Stimulated activated CD4-positive, alpha-beta T cell treated with anti-CD3 and anti-CD28 coated beads, Interleukin-15, amount 100 ng/mL, for 24 hours (primary cell): ENCODE measurements at regions not wholly inside any gene's neighbourhood (a gene's known extent, or its start where the extent isn't known, plus 50 kb on each side); places are given as distances from the start of the nearest gene placed in this dataset.
"Not testable (repeated sequence)": the region's sequence is repeated elsewhere in the genome, so short reads cannot be mapped to it uniquely, and the experiment has no call there.

Experiments used
- DNase-seq: peaks from one replicate; pipeline ENCODE4 v3.0.0-alpha.2; 2020

GRCh38 chr5:57394421-57395210, 88.0 kb downstream of the ACTBL2 start:
- DNase-seq: no peak

GRCh38 chr5:57386958-57387357, 95.7 kb downstream of the ACTBL2 start:
- DNase-seq: no peak

GRCh38 chr5:57383093-57383861, 99.3 kb downstream of the ACTBL2 start:
- DNase-seq: peak; percentile 71

- DNase-seq: peak; percentile 3
Observed at GRCh38 chr5:57382655-57383054, 100.0 kb downstream of the ACTBL2 start.

- no peak for DNase-seq
Observed at GRCh38 chr5:57370376-57370775, 112.2 kb downstream of the ACTBL2 start.

- DNase-seq: no peak
Observed at GRCh38 chr5:57368010-57368409, 114.6 kb downstream of the ACTBL2 start.

GRCh38 chr5:57366744-57367143, 115.9 kb downstream of the ACTBL2 start:
- DNase-seq: no peak

- DNase-seq: no peak
Observed at GRCh38 chr5:57362951-57363350, 119.7 kb downstream of the ACTBL2 start.

GRCh38 chr5:57360871-57361270, 121.7 kb downstream of the ACTBL2 start:
- DNase-seq: no peak

GRCh38 chr5:57358796-57359592, 123.6 kb downstream of the ACTBL2 start:
- no peak for DNase-seq

GRCh38 chr5:57356850-57357249, 125.8 kb downstream of the ACTBL2 start:
- not testable (repeated sequence) for DNase-seq

GRCh38 chr5:57349214-57349613, 133.4 kb downstream of the ACTBL2 start:
- no peak for DNase-seq

- DNase-seq: no peak
Observed at GRCh38 chr5:57348376-57349140, 134.1 kb downstream of the ACTBL2 start.

- no peak for DNase-seq
Observed at GRCh38 chr5:57346328-57346727, 136.3 kb downstream of the ACTBL2 start.

GRCh38 chr5:57341380-57341979, 141.1 kb downstream of the ACTBL2 start:
- DNase-seq: no peak

- no peak for DNase-seq
Observed at GRCh38 chr5:57340681-57341080, 141.9 kb downstream of the ACTBL2 start.

GRCh38 chr5:57339521-57339920, 143.1 kb downstream of the ACTBL2 start:
- DNase-seq: no peak

GRCh38 chr5:57338868-57339340, 143.7 kb downstream of the ACTBL2 start:
- no peak for DNase-seq

GRCh38 chr5:57338068-57338867, 144.3 kb downstream of the ACTBL2 start:
- DNase-seq: peak; percentile 12

GRCh38 chr5:57335092-57335660, 147.4 kb downstream of the ACTBL2 start:
- DNase-seq: no peak

- no peak for DNase-seq
Observed at GRCh38 chr5:57334475-57334874, 148.1 kb downstream of the ACTBL2 start.
